OCI-M2 (cell line): ENCODE measurements at regions not wholly inside any gene's neighbourhood (a gene's known extent, or its start where the extent isn't known, plus 50 kb on each side); places are given as distances from the start of the nearest gene placed in this dataset.

Experiments
- DNase-seq: peaks from one replicate; lab custom pipeline; 2025; ENCODE audit not compliant: unreplicated experiment; lab: John Stamatoyannopoulos, UW

DNA sequence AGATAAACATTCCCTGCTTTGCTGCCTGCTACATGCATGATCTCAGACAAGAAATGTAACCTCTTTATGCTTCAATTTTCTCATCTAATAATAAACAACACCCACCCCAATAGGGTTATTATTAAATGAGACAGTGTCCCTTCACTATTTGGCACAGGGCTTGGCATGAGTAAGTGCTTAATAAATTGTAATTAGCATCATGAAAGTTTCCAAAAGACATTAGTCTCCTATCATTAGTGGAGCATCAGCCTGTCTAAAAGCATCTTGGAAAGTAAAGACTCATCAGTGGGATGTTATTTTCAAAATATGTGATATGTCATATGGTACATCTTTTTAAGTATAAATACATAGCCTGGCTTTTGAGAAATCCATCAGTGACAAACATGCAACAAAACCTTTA lies 275.0 kb downstream of the ZEB2 start:
- no peak for DNase-seq

- no peak for DNase-seq
Observed at GRCh38 chr2:144242311-144242710, 277.6 kb downstream of the ZEB2 start.

GRCh38 chr2:144241801-144242200 lies 278.1 kb downstream of the ZEB2 start:
- DNase-seq = no peak

DNA sequence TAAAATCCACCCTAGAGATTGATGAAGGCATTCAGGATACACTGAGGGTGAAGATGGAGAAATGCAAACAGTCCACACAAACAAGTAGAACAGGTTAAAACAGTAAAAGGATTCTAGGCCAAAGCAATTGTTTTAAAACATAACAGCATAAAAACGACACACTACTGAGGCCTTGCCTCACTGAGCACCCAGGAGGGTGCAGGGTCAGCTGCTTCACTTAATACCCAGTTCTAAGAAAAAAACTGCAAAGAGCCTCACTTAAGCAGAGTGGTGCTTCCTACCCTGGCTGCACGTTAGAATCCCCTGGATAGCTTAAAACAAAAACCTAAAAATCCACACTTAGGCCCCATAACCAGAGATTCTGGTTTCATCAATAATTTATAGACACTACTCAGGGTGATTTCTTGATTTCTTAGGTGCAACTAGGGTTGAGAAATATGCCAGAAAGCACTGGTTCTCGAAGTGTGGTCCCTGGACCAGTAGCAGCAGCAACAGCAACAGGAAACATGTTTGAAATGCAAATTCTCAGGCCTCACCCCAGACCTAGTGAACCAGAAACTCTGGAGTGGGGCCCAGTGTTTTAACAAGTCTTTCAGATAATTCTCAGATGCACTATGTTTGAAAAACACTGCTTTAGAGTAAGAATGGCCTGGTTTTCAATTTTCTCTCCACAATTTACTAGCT lies 279.1 kb downstream of the ZEB2 start:
- DNase-seq = no peak

DNA sequence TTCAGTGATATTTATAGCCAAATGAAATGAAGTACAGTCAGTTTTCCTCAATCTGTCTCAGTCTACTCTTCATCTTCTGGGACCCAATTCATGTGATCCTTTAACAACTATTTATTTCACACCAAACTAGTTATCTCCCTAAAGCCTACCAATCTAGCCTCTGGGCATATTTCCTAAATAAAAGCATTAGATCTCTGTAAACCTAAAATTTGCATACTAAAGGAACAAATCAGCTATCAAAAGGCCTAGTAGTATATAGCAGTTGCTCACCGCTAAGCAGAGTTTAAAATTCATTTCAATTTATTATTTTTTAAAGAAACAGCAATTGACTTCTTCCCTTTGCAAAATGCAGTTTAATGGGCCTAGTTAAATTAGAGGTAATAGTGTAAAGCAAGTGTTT lies 280.2 kb downstream of the ZEB2 start:
- no peak for DNase-seq

GRCh38 chr2:144239306-144239705 lies 280.6 kb downstream of the ZEB2 start:
- no peak for DNase-seq

- no peak for DNase-seq
Observed at GRCh38 chr2:144237830-144238627, 281.9 kb downstream of the ZEB2 start.

- no peak for DNase-seq
Observed at GRCh38 chr2:144237108-144237507, 282.8 kb downstream of the ZEB2 start.

DNA sequence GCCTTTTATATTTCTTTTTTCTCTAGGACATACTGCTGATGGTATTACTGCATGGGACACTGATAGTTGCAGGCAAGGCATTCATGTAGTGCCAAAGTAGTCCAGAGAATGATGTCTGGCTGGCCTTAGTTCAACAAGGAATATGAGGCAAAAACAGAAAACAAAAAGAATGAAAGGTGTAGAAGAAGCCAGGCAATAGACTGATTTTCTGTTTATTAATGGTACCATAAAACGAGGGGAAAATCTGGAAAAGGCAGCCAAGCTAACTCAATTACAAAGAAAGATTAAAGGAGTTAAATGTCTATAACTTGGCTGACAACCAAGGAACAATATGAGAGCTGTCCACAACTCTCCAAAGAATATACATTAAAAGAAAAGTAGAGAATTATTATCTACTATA lies 284.9 kb downstream of the ZEB2 start:
- no peak for DNase-seq

- DNase-seq = no peak
Observed at GRCh38 chr2:144234542-144234871, 285.4 kb downstream of the ZEB2 start.

DNA sequence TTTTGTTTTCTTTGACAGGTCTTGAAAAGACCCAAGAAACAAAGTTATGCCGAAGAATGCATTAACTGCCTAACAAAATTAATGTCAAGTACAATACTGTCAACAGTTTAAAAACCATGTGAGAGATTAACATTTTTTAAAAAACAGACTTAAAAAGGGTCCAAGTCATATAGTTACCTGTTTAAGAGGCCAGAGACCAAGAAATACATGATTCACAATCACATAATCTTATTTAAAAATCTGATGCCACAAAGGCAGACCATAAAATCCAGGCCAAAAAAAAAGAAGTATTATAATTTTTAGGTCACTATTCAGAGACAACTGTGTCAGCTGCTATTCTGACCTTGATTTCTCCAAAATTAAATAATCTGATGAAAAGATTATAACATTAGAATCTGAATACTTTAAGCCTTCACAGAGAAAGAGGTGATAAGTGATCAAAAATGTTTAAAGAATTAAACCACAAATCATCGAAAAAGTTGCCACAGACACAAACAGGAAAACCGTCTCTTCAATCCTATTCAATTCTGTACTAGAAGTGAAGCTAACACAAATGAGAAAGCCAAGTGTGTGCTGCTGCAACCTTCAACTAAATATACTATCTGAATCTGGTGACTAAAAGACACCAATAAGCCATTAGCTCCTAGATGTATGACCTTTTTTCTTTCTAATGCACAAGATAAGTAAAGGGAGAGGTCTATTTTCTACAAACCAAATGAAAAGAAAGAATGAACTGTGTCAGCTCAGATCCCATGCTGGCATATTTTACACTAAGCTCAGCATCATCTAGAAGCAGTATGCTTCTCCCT lies 286.0 kb downstream of the ZEB2 start:
- no peak for DNase-seq

DNA sequence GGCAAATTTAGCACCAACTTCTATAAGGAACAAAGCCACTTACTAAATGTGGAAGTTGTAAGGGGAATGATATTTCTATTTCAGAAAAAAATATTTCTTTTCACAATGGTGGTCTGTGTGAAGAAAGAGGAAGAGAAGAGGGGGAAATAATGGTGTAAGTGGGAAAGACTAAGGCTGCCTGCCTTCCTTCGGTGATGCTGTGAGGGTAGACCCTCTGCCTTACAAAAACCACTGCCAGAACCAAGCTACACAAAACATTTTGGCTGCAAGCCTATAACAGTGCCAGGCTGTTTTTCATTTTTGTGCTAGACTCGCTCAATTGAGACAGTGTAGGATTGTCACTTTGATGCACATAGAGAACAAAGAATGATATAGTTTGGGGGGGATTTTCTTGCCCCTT lies 286.6 kb downstream of the ZEB2 start:
- DNase-seq = no peak

DNA sequence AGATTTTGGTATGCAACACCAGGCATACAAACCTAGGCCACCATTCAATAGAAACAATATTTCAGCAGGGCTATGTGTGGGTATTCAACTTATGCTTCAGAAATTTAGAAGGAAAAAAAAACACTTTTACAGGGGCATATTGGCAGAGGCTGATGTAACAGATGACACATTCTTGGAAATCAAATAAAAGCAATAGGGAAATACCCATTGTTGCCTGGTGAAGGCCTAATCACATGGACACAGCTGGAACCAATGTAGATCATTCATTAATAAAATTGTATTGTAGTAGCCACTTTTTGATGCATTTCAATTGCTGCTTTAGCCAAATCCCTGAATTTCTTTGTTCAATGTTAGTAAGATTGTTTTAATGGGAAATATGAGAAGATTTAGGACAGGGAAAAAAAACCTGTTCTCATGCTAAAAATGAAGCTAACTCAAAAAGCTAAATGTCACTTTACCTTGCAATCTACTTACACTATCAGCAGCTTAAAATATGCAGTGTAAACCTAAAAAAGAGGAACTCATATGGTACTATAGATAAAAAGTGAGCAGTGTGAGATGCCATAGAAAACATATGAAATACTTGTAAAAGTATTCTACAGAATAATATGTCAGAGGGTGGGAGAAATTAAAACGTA lies 289.4 kb downstream of the ZEB2 start:
- DNase-seq = no peak

GRCh38 chr2:144230033-144230432 lies 289.9 kb downstream of the ZEB2 start:
- DNase-seq = no peak

DNA sequence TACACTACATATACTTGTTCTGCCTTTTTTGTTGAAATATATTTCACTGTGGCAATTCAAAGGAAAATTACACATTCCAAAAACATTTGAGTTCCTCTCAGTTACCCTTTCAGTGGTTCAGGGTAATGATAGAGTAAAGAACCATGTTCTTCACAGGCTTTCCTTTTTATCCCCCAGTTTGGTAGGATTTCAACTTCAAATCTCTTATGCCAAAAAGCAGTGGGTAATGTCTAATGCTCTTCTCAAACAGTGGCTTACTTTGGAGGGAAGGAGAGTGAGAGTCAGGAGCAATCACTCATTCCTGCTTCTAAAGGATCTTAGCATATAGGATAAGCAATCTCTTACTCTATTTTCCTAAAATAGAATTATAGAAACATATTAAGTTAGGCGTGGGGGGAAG lies 290.6 kb downstream of the ZEB2 start:
- no peak for DNase-seq

DNA sequence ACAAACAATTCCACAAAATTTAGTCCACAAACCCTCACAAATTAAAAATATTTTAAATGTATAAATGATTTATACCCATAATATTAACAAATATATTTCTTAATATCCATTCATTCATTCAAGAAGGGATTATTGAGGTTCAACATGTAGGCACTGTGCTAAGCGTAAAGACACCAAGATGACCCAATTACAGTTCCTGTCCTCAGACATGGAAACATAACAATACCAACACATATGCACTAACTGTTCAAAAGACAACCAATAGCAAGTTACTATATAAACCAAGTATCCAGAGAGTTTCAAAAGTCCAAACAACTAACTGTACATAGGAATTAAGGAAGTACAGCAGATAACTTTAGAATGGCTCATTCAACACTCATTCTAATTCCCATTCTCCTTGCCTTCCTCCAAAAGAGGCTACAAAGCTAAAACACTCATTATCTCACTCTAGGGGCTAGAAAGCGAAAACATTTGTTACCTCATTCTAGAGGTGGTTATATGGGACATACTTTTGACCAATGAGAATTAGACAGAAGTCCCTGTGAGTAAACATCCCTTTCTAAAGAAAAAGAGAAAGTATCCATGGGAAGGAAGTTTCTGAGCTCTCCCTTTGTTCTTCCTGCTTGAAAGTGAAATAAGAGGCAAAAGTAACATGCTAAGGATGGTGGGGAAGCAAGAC lies 292.4 kb downstream of the ZEB2 start:
- no peak for DNase-seq

- no peak for DNase-seq
Observed at GRCh38 chr2:144225076-144225475, 294.8 kb downstream of the ZEB2 start.

DNA sequence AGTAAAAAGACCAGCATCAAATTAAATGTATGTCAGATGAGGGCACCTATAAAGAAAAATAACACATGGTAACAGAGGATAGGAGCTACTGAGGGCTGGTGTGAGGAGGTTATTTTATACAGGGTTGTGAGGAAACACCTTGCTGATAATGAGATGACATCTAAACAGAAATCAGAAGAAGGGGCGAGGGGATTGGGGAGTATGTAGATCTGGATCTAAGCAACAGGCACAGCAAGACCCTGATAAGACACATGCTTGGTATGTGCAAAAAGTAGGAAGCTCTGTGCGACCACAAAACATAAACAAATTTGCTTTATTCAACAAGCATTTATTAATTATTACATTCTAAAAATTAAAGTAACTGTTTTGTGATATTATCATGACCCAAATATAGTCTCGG lies 295.4 kb downstream of the ZEB2 start:
- no peak for DNase-seq

DNA sequence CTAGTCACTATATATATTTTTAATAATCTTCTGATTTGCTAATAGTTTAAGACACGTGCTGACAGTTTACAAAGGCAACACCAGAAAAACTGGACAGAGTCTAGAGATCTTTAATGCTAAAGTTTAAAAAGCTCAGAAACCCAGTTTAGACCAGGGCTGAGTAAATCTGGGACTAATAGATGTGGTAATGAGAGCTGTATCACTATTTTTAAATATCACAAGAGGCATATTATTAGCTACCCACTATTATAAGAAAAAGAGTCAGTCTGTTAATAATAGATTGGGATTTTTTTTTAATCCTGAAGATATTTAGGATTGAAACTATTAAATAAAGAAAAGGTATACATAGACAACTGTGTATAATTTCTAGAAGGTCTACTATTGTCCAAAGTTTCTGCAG lies 299.9 kb downstream of the ZEB2 start:
- no peak for DNase-seq

DNA sequence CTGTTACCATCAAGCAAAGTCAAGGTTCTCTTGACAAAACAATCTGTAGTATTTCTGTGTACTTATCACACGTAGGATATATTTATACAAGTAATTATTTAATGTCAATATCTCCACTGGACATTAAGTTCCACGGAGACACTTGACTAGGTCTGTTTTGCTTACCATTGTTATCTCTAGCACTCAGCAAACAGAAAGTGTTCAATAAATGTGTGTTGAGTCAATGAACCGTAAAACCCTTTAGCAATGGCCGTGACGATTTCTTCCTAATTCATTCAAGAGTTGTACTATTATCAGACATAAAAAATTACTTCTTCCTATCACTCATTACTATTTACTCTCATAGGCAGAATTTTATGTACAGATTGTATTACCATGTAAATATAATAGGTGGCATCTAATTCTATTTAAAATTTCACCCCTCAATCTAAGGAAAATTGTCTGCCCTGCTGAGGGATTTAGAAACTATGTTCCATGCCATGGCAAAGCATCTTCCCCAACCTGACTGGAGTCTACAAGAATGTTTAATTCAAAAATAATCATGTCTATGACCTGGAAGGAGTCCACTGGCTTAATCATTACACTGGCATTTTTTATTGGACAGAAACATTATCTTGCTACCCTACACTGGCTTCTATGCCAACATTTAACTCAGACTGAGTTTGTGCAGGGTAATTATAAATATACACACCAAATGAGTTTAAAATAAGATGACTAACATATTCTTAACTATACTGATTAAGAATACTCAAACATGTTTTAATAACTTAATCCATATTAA lies 301.9 kb downstream of the ZEB2 start:
- no peak for DNase-seq
